ENCODE measurements at regions not wholly inside any gene's neighbourhood (a gene's known extent, or its start where the extent isn't known, plus 50 kb on each side); places are given as distances from the start of the nearest gene placed in this dataset.
A peak's percentile ranks its signal among the peaks of the same experiment; 100 is the strongest.

- no peaks in the 10 kb centered on the region for H4K20me1 ChIP-seq (ENCODE audit: low read depth)
- no peak overlapping the region for H3K27ac ChIP-seq
- Mint-ChIP-seq H3K27me3 (ENCODE audit: insufficient read depth, low read depth) (peaks cover 2% of the 10 kb centered on the region), H3K4me3 (no peak overlapping the region), H3K36me3 (no peaks in the 10 kb centered on the region), H3K27ac (no peak overlapping the region), H3K9me3 (peaks cover 4% of the 10 kb centered on the region), H3K4me1 (peaks cover 10% of the 10 kb centered on the region)
- H3K4me3 ChIP-seq: no peak overlapping the region
- no peaks in the 10 kb centered on the region for H3K9me3 ChIP-seq (ENCODE audit: low read depth)
- H3K4me1 ChIP-seq: peaks cover 9% of the 10 kb centered on the region
- H3K4me2 ChIP-seq: no peak overlapping the region
- DNase-seq (ENCODE audit: low spot score): no peak
- no peaks in the 10 kb centered on the region for H3K79me2 ChIP-seq (ENCODE audit: low read depth)
- H3K27me3 ChIP-seq: no peaks in the 10 kb centered on the region
- H3K9ac ChIP-seq: no peak overlapping the region
- H3F3A ChIP-seq (ENCODE audit: low read depth): peaks cover 3% of the 10 kb centered on the region
- H3K36me3 ChIP-seq: no peaks in the 10 kb centered on the region
- TF ChIP-seq, protein P1, sequence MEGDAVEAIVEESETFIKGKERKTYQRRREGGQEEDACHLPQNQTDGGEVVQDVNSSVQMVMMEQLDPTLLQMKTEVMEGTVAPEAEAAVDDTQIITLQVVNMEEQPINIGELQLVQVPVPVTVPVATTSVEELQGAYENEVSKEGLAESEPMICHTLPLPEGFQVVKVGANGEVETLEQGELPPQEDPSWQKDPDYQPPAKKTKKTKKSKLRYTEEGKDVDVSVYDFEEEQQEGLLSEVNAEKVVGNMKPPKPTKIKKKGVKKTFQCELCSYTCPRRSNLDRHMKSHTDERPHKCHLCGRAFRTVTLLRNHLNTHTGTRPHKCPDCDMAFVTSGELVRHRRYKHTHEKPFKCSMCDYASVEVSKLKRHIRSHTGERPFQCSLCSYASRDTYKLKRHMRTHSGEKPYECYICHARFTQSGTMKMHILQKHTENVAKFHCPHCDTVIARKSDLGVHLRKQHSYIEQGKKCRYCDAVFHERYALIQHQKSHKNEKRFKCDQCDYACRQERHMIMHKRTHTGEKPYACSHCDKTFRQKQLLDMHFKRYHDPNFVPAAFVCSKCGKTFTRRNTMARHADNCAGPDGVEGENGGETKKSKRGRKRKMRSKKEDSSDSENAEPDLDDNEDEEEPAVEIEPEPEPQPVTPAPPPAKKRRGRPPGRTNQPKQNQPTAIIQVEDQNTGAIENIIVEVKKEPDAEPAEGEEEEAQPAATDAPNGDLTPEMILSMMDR (IDR thresholded peaks at IDR 0.05): no peak
- TF ChIP-seq EZH2 (IDR thresholded peaks at IDR 0.05) (no peak), EZH2phosphoT487 (IDR thresholded peaks at IDR 0.05) (no peak)
- no peak overlapping the region for H2AFZ ChIP-seq (replicated peaks)
Measured at GRCh38 chr10:128500642-128501041, 374.4 kb upstream of the MKI67 start.

DNA sequence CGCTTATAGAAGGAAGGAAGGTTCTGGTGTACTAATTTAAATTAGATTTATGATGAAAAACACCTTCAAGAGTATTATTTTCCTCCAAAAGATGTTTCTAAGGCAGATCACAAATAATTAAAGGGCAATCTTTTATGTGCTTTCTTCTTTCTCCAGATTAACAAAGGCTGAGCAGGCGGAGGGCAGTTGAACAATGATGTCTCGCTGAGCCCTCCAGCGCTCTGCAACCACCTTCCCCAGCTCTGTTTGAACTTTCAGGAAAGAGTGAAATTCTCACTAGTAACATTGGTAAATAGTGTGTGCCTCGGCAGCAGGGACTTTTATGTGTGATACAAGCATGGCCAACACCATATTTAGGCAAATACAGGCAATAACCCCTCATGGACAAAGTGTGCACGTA is 379.1 kb upstream of the MKI67 start:
- H3K9ac ChIP-seq: no peak overlapping the region
- no peaks in the 10 kb centered on the region for H3K27me3 ChIP-seq
- no peak overlapping the region for H2AFZ ChIP-seq (replicated peaks)
- no peak overlapping the region for H3K4me3 ChIP-seq
- H3K36me3 ChIP-seq: no peaks in the 10 kb centered on the region
- H3K4me2 ChIP-seq: peak overlapping the region; percentile 30
- H3K9me3 ChIP-seq (ENCODE audit: low read depth): no peaks in the 10 kb centered on the region
- no peaks in the 10 kb centered on the region for H3K27me3 Mint-ChIP-seq (ENCODE audit: insufficient read depth, low read depth)
- H3K4me1 ChIP-seq: peaks cover 15% of the 10 kb centered on the region
- H3K27ac ChIP-seq: no peak overlapping the region
- peak; percentile 67 for DNase-seq (ENCODE audit: low spot score)
- H3K27ac Mint-ChIP-seq: peak overlapping the region; percentile 67
- no peak overlapping the region for H3K4me3 Mint-ChIP-seq
- peaks cover 2% of the 10 kb centered on the region for H3K36me3 Mint-ChIP-seq
- no peaks in the 10 kb centered on the region for H4K20me1 ChIP-seq (ENCODE audit: low read depth)
- H3K9me3 Mint-ChIP-seq: peaks cover 6% of the 10 kb centered on the region
- TF ChIP-seq, protein P1 (IDR thresholded peaks at IDR 0.05): no peak
- peaks cover 14% of the 10 kb centered on the region for H3K4me1 Mint-ChIP-seq
- peaks cover 5% of the 10 kb centered on the region for H3F3A ChIP-seq (ENCODE audit: low read depth)
- no peaks in the 10 kb centered on the region for H3K79me2 ChIP-seq (ENCODE audit: low read depth)

DNA sequence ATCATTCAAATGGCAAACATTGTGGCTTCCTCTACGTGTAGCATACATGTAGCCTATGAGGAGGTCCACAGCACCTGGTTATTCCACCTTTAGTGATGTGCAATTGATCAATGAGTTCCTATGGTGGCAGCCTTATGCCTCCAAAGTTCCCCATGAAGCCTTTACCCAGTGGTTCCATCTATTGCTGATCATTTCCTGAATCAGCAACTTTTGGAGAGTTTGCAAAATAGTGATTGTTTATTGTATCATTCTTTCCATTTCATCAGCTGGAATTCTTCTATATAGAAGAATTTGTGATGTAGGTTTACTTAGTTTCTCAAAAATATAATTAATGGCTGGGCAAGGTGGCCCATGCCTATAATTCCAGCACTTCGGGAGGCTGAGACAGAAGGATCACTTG is 380.2 kb upstream of the MKI67 start:
- H3K27ac Mint-ChIP-seq: no peak overlapping the region
- H4K20me1 ChIP-seq (ENCODE audit: low read depth): no peaks in the 10 kb centered on the region
- H3K9ac ChIP-seq: no peak overlapping the region
- H3K79me2 ChIP-seq (ENCODE audit: low read depth): no peaks in the 10 kb centered on the region
- DNase-seq (ENCODE audit: low spot score): no peak
- no peak overlapping the region for H3K27ac ChIP-seq
- H3K36me3 ChIP-seq: no peaks in the 10 kb centered on the region
- H3K36me3 Mint-ChIP-seq: peaks cover 2% of the 10 kb centered on the region
- no peaks in the 10 kb centered on the region for H3K27me3 ChIP-seq
- no peak overlapping the region for H3K4me3 Mint-ChIP-seq
- H3K4me3 ChIP-seq: no peak overlapping the region
- H3K4me1 ChIP-seq: peaks cover 15% of the 10 kb centered on the region
- no peaks in the 10 kb centered on the region for H3K9me3 ChIP-seq (ENCODE audit: low read depth)
- H3K4me1 Mint-ChIP-seq: peaks cover 17% of the 10 kb centered on the region
- no peak overlapping the region for H3K4me2 ChIP-seq
- peaks cover 5% of the 10 kb centered on the region for H3F3A ChIP-seq (ENCODE audit: low read depth)
- no peak overlapping the region for H2AFZ ChIP-seq (replicated peaks)
- no peaks in the 10 kb centered on the region for H3K27me3 Mint-ChIP-seq (ENCODE audit: insufficient read depth, low read depth)
- H3K9me3 Mint-ChIP-seq: peaks cover 6% of the 10 kb centered on the region
- TF ChIP-seq EZH2phosphoT487 (IDR thresholded peaks at IDR 0.05) (no peak), EZH2 (IDR thresholded peaks at IDR 0.05) (no peak)
- TF ChIP-seq, protein P1 (IDR thresholded peaks at IDR 0.05): no peak

- Histone ChIP-seq H3K27ac (no peak overlapping the region), H2AFZ (replicated peaks) (no peak overlapping the region), H3K4me1 (peaks cover 15% of the 10 kb centered on the region), H3K9ac (no peak overlapping the region), H3F3A (ENCODE audit: low read depth) (peaks cover 5% of the 10 kb centered on the region), H3K36me3 (no peaks in the 10 kb centered on the region), H3K27me3 (no peaks in the 10 kb centered on the region), H3K4me3 (no peak overlapping the region), H3K4me2 (no peak overlapping the region), H3K9me3 (ENCODE audit: low read depth) (no peaks in the 10 kb centered on the region), H4K20me1 (ENCODE audit: low read depth) (no peaks in the 10 kb centered on the region), H3K79me2 (ENCODE audit: low read depth) (no peaks in the 10 kb centered on the region)
- TF ChIP-seq, protein P1 (IDR thresholded peaks at IDR 0.05): no peak
- TF ChIP-seq EZH2 (IDR thresholded peaks at IDR 0.05) (no peak), EZH2phosphoT487 (IDR thresholded peaks at IDR 0.05) (no peak)
- H3K4me3 Mint-ChIP-seq: no peak overlapping the region
- DNase-seq (ENCODE audit: low spot score): no peak
- H3K9me3 Mint-ChIP-seq: peaks cover 6% of the 10 kb centered on the region
- peaks cover 22% of the 10 kb centered on the region for H3K4me1 Mint-ChIP-seq
- H3K27me3 Mint-ChIP-seq (ENCODE audit: insufficient read depth, low read depth): no peaks in the 10 kb centered on the region
- peaks cover 2% of the 10 kb centered on the region for H3K36me3 Mint-ChIP-seq
- no peak overlapping the region for H3K27ac Mint-ChIP-seq
Measured at GRCh38 chr10:128507066-128507465, 380.8 kb upstream of the MKI67 start.
